B cell (primary cell): ENCODE measurements at regions not wholly inside any gene's neighbourhood (a gene's known extent, or its start where the extent isn't known, plus 50 kb on each side); places are given as distances from the start of the nearest gene placed in this dataset.
"Not testable (repeated sequence)": the region's sequence is repeated elsewhere in the genome, so short reads cannot be mapped to it uniquely, and the experiment has no call there.

Source experiments
- CTCF ChIP-seq: fragments of 200-600 bp; IDR thresholded peaks from one replicate; pipeline ENCODE4 v1.8.0; 2022; ENCODE audit warnings: antibody characterized with exemption, mild to moderate bottlenecking
- EZH2 ChIP-seq: IDR thresholded peaks from 2 replicates; pipeline ENCODE4 v1.6.1; 2012; ENCODE audit warnings: borderline replicate concordance, low read depth, mild to moderate bottlenecking, moderate library complexity, low read length; ENCODE audit not compliant: insufficient read depth, poor library complexity, severe bottlenecking

GRCh38 chr10:38739011-38739775 lies 645.1 kb downstream of the ZNF37A start:
- TF ChIP-seq CTCF, EZH2: not testable (repeated sequence)
